IMR-90 (cell line): ENCODE measurements at regions not wholly inside any gene's neighbourhood (a gene's known extent, or its start where the extent isn't known, plus 50 kb on each side); places are given as distances from the start of the nearest gene placed in this dataset.

Experiments used
- ATAC-seq: fragments of 200-7000 bp; cut with Tn5 transposase; 2 replicates; pipeline ENCODE4 v1.9.1; 2020; ENCODE audit warnings: low read depth, mild to moderate bottlenecking, moderate library complexity
- BruUV-seq: library from RNA; stranded (reverse); fragments of 400-500 nt; replicated peaks from 2 replicates; lab custom pipeline; 2021; lab: Mats Ljungman, UMichigan
- CTCF ChIA-PET: fragments of 300-600 bp; formaldehyde crosslinking; extraction: SDS; loops from one replicate; lab custom pipeline; 2021; ENCODE audit warnings: antibody characterized with exemption; lab: Yijun Ruan, JAX
- POLR2A ChIA-PET: fragments of 300-600 bp; sonication (Branson Sonifier 250); formaldehyde crosslinking; loops from one replicate; lab custom pipeline; 2022; ENCODE audit warnings: antibody characterized with exemption; ENCODE audit not compliant: unreplicated experiment; lab: Charles Lee
- DNase-seq: peaks from one replicate; pipeline ENCODE4 v3.0.0; 2013
- H2AFZ ChIP-seq: replicated peaks from 2 replicates; pipeline ENCODE3; 2013; ENCODE audit warnings: low read length, mild to moderate bottlenecking; ENCODE audit not compliant: poor library complexity
- H2AK5ac ChIP-seq: 2 replicates; pipeline ENCODE4 v1.6.1; 2013; ENCODE audit warnings: low read depth, low read length, inconsistent platforms
- H2AK9ac ChIP-seq: replicated peaks from 2 replicates; pipeline ENCODE3; 2013; ENCODE audit warnings: mild to moderate bottlenecking, low read depth, low read length, moderate library complexity; ENCODE audit not compliant: poor library complexity
- H2BK120ac ChIP-seq: 2 replicates; pipeline ENCODE4 v1.6.1; 2013; ENCODE audit warnings: low read depth, low read length, inconsistent platforms
- H2BK15ac ChIP-seq: 3 replicates; pipeline ENCODE4 v1.6.1; 2013; ENCODE audit warnings: low read depth, low read length, inconsistent platforms
- H2BK20ac ChIP-seq: 2 replicates; pipeline ENCODE4 v1.6.1; 2013; ENCODE audit warnings: low read depth, mild to moderate bottlenecking, inconsistent platforms, low read length, moderate library complexity
- H2BK5ac ChIP-seq: 2 replicates; pipeline ENCODE4 v1.6.1; 2013; ENCODE audit warnings: mild to moderate bottlenecking, low read depth, low read length, inconsistent platforms; ENCODE audit not compliant: poor library complexity, severe bottlenecking
- H3K14ac ChIP-seq: replicated peaks from 2 replicates; pipeline ENCODE4 v1.6.1; 2013; ENCODE audit warnings: low read depth, low read length, inconsistent platforms
- H3K18ac ChIP-seq: 2 replicates; pipeline ENCODE4 v1.6.1; 2013; ENCODE audit warnings: low read depth, low read length, control low read depth
- H3K23ac ChIP-seq: 2 replicates; pipeline ENCODE4 v1.6.1; 2013; ENCODE audit warnings: low read depth, low read length, inconsistent platforms
- H3K27ac ChIP-seq: 2 replicates; pipeline ENCODE4 v1.5.1; 2013; ENCODE audit warnings: mild to moderate bottlenecking, control low read depth, low read length; ENCODE audit not compliant: insufficient read depth
- H3K27me3 ChIP-seq: 2 replicates; pipeline ENCODE4 v1.6.1; 2013; ENCODE audit warnings: low read length; ENCODE audit not compliant: control insufficient read depth, insufficient read depth
- H3K36me3 ChIP-seq: 2 replicates; pipeline ENCODE4 v1.6.1; 2013; ENCODE audit warnings: low read length, mixed read lengths; ENCODE audit not compliant: control insufficient read depth, insufficient read depth
- H3K4ac ChIP-seq: 2 replicates; pipeline ENCODE4 v1.6.1; 2013; ENCODE audit warnings: low read depth, low read length, inconsistent platforms
- H3K4me1 ChIP-seq: 2 replicates; pipeline ENCODE4 v1.6.1; 2013; ENCODE audit warnings: low read length, mixed read lengths; ENCODE audit not compliant: control insufficient read depth, insufficient read depth
- H3K4me2 ChIP-seq: 2 replicates; pipeline ENCODE4 v1.6.1; 2013; ENCODE audit warnings: low read depth, mild to moderate bottlenecking, control low read depth, low read length, moderate library complexity
- H3K4me3 ChIP-seq: 2 replicates; pipeline ENCODE4 v1.5.1; 2013; ENCODE audit warnings: low read depth, mild to moderate bottlenecking, control low read depth, low read length, moderate library complexity; ENCODE audit not compliant: insufficient read depth
- H3K56ac ChIP-seq: 2 replicates; pipeline ENCODE4 v1.6.1; 2013; ENCODE audit warnings: low read length, inconsistent platforms; ENCODE audit not compliant: insufficient read depth; ENCODE audit errors: extremely low read depth
- H3K79me1 ChIP-seq, 2 experiments: 2 replicates each; pipeline ENCODE4 v1.6.1; 2013; ENCODE audit warnings: low read length in 2 of 2, inconsistent platforms in 1 of 2, low read depth in 1 of 2
- H3K9ac ChIP-seq: 2 replicates; pipeline ENCODE4 v1.6.1; 2013; ENCODE audit warnings: low read depth, low read length, control low read depth
- H3K9me1 ChIP-seq: 2 replicates; pipeline ENCODE4 v1.6.1; 2013; ENCODE audit warnings: low read length, inconsistent platforms; ENCODE audit not compliant: insufficient read depth
- H3K9me3 ChIP-seq: 2 replicates; pipeline ENCODE4 v1.6.1; 2013; ENCODE audit warnings: low read length; ENCODE audit not compliant: control insufficient read depth, insufficient read depth
- H4K20me1 ChIP-seq: 2 replicates; pipeline ENCODE4 v1.6.1; 2013; ENCODE audit warnings: low read length, inconsistent platforms; ENCODE audit not compliant: insufficient read depth
- H4K5ac ChIP-seq: 2 replicates; pipeline ENCODE4 v1.6.1; 2013; ENCODE audit warnings: mild to moderate bottlenecking, low read depth, low read length, control low read depth
- H4K8ac ChIP-seq, 2 experiments: 2 replicates each; pipeline ENCODE4 v1.6.1; 2013; ENCODE audit warnings: low read depth in 2 of 2, low read length in 2 of 2, control low read depth in 1 of 2, inconsistent platforms in 1 of 2
- H4K91ac ChIP-seq: 2 replicates; pipeline ENCODE4 v1.6.1; 2013; ENCODE audit warnings: low read depth, low read length, inconsistent platforms; ENCODE audit not compliant: insufficient read depth
- BHLHE40 ChIP-seq: fragments of 150-350 bp; IDR thresholded peaks from 2 replicates; pipeline ENCODE4 v1.6.1; 2016; ENCODE audit warnings: mild to moderate bottlenecking, low read depth, low read length
- CEBPB ChIP-seq: IDR thresholded peaks from 2 replicates; pipeline ENCODE4 v1.6.1; 2012; ENCODE audit warnings: low read depth, low read length, improper control_type of control experiment
- CHD1 ChIP-seq: IDR thresholded peaks from 2 replicates; pipeline ENCODE4 v1.6.1; 2012; ENCODE audit warnings: low read depth, low read length, improper control_type of control experiment
- CTCF ChIP-seq: conservative IDR thresholded peaks from 2 replicates; pipeline ENCODE4 v1.5.1; 2012; ENCODE audit warnings: mild to moderate bottlenecking, low read depth, low read length, improper control_type of control experiment
- ELK1 ChIP-seq: fragments of 150-350 bp; IDR thresholded peaks from 2 replicates; pipeline ENCODE4 v1.6.1; 2016; ENCODE audit warnings: low read depth, mild to moderate bottlenecking, low read length, moderate library complexity, borderline replicate concordance
- FOS ChIP-seq: fragments of 150-350 bp; IDR thresholded peaks from 2 replicates; pipeline ENCODE4 v1.6.1; 2016; ENCODE audit warnings: low read depth, low read length
- MAZ ChIP-seq: IDR thresholded peaks from 2 replicates; pipeline ENCODE4 v1.6.1; 2012; ENCODE audit warnings: low read depth, mild to moderate bottlenecking, low read length, improper control_type of control experiment, moderate library complexity, borderline replicate concordance
- MXI1 ChIP-seq: IDR thresholded peaks from 2 replicates; pipeline ENCODE4 v1.6.1; 2012; ENCODE audit warnings: low read depth, mild to moderate bottlenecking, low read length, moderate library complexity, borderline replicate concordance
- NFE2L2 ChIP-seq: fragments of 150-350 bp; IDR thresholded peaks from 2 replicates; pipeline ENCODE4 v1.6.1; 2016; ENCODE audit warnings: low read depth, mild to moderate bottlenecking, low read length
- POLR2A ChIP-seq: IDR thresholded peaks from 2 replicates; pipeline ENCODE4 v1.6.1; 2012; ENCODE audit warnings: mild to moderate bottlenecking, low read depth, low read length
- RCOR1 ChIP-seq: IDR thresholded peaks from 2 replicates; pipeline ENCODE4 v1.6.1; 2012; ENCODE audit warnings: mild to moderate bottlenecking, low read length, improper control_type of control experiment; ENCODE audit not compliant: insufficient replicate concordance
- RFX5 ChIP-seq: IDR thresholded peaks from 2 replicates; pipeline ENCODE4 v1.8.0; 2012; ENCODE audit warnings: low read depth, mild to moderate bottlenecking, low read length, moderate library complexity
- SMC3 ChIP-seq: fragments of 150-350 bp; IDR thresholded peaks from 2 replicates; pipeline ENCODE4 v1.6.1; 2016; ENCODE audit warnings: low read depth, mild to moderate bottlenecking, antibody characterized with exemption, low read length, moderate library complexity
- USF2 ChIP-seq: fragments of 150-350 bp; IDR thresholded peaks from 2 replicates; pipeline ENCODE4 v1.6.1; 2017; ENCODE audit warnings: mild to moderate bottlenecking, antibody characterized with exemption, low read length, low read depth
- WGBS, 2 experiments: methylation state at CpG; one replicate each; pipeline versions ENCODE4 v1.1.5 to v1.1.7; 2013; ENCODE audit warnings: missing lambda C conversion rate in 2 of 2; ENCODE audit not compliant: insufficient read length in 1 of 2; ENCODE audit errors: extremely low coverage in 2 of 2; 5-methylcytosine and 5-hydroxymethylcytosine counted together
- dilution Hi-C: fragments of 300-500 bp; cut with HindIII; formaldehyde crosslinking; loops from one replicate; pipeline ENCODE4 v1.14.3; 2018; ENCODE audit warnings: low sequenced_read_pairs; ENCODE audit not compliant: unreplicated experiment
- in situ Hi-C: fragments of 300-500 bp; cut with MboI; formaldehyde crosslinking; loops from 3 replicates; pipeline ENCODE4 v1.14.3; 2019; ENCODE audit warnings: low sequenced_read_pairs, inconsistent platforms, mixed read lengths
- intact Hi-C: fragments of 100-400 bp; cut with micrococcal nuclease; formaldehyde crosslinking; loops from 2 replicates; pipeline ENCODE4 v1.10.0; 2022

- TF ChIP-seq BHLHE40 (no peak), FOS (no peak), RFX5 (no peak), SMC3 (no peak), NFE2L2 (no peak), MAZ (no peak)
Measured at GRCh38 chrX:69216911-69217310, 51.7 kb upstream of the PJA1 start (continued).

- no peak overlapping the region for H2BK5ac ChIP-seq
- H3K14ac ChIP-seq: no peak overlapping the region
- DNase-seq: no peak
- H3K9ac ChIP-seq: no peak overlapping the region
- H2AFZ ChIP-seq: no peak overlapping the region
- dilution Hi-C loops: no loop called here
- H2BK15ac ChIP-seq: no peak overlapping the region
- H4K20me1 ChIP-seq: no peaks in the 10 kb centered on the region; the same call in 1 of the 2 replicates
- in situ Hi-C loops: loop anchor here (5.0 kb wide), 1 partner anchor 389 kb away; the partner anchor contains the start of gene EFNB1
- H3K27me3 ChIP-seq: peaks cover 44% of the 10 kb centered on the region
- no peaks in the 10 kb centered on the region for H3K36me3 ChIP-seq
- H3K18ac ChIP-seq: no peak overlapping the region
- ChIA-PET POLR2A (no interaction called here), CTCF (no interaction called here)
- no peak overlapping the region for H3K56ac ChIP-seq
- WGBS, 2 experiments: 0% methylated on average over 1 of the region's 1 CpG; no CpG with 5 or more reads in 1 of the 2 experiments
- no peak for ATAC-seq
- H2BK120ac ChIP-seq: no peak overlapping the region
- H3K4me2 ChIP-seq: no peak overlapping the region
- H3K4ac ChIP-seq: no peak overlapping the region
- no peaks in the 10 kb centered on the region for H3K4me1 ChIP-seq
- no peak overlapping the region for H2AK9ac ChIP-seq
- H2BK20ac ChIP-seq: no peak overlapping the region
- no TSS peak for BruUV-seq
- no peaks in the 10 kb centered on the region for H3K9me1 ChIP-seq
- H4K5ac ChIP-seq: no peak overlapping the region
- no peak overlapping the region for H3K27ac ChIP-seq
- no peaks in the 10 kb centered on the region for H3K79me1 ChIP-seq
- no peaks in the 10 kb centered on the region for H3K9me3 ChIP-seq
- no peak overlapping the region for H4K8ac ChIP-seq
- no peak overlapping the region for H3K23ac ChIP-seq
- no peak overlapping the region for H3K4me3 ChIP-seq
- no peak overlapping the region for H4K91ac ChIP-seq
- intact Hi-C loops: no loop called here
- H2AK5ac ChIP-seq: no peak overlapping the region
- TF ChIP-seq USF2 (no peak), CEBPB (no peak), NFE2L2 (no peak), SMC3 (no peak), MXI1 (no peak), RCOR1 (no peak), CTCF (no peak), BHLHE40 (no peak), POLR2A (no peak), MAZ (no peak), ELK1 (no peak), CHD1 (no peak), FOS (no peak)
Measured at GRCh38 chrX:69216446-69216845, 51.2 kb upstream of the PJA1 start.
